Heart left ventricle (tissue), 16 donors: ENCODE measurements at regions not wholly inside any gene's neighbourhood (a gene's known extent, or its start where the extent isn't known, plus 50 kb on each side); places are given as distances from the start of the nearest gene placed in this dataset.

ENCODE experiments used
- ATAC-seq, 4 donors: fragments of 200-7000 bp; cut with Tn5 transposase; one replicate each; pipeline ENCODE4 v1.9.1; 2020 to 2022; ENCODE audit warnings: moderate library complexity in 4 of 4, mild to moderate bottlenecking in 3 of 4, moderate number of reproducible peaks in 1 of 4
- DNase-seq, 5 donors: peaks; one replicate each; pipeline ENCODE4 v3.0.0-alpha.2; 2020
- H3K27ac ChIP-seq, 12 donors: fragments of 200-600 bp; sonication (generic) in 4 of 12; one replicate each; pipeline versions ENCODE4 v1.5.0 to v1.8.0; 2016 to 2022; ENCODE audit warnings: mild to moderate bottlenecking in 2 of 12
- H3K27me3 ChIP-seq, 9 donors: fragments of 200-600 bp; sonication (generic) in 2 of 9; one replicate each; pipeline versions ENCODE4 v1.5.1 to v1.8.0; 2016 to 2022; ENCODE audit warnings: mild to moderate bottlenecking in 3 of 9
- H3K36me3 ChIP-seq, 9 donors: fragments of 200-600 bp; sonication (generic) in 2 of 9; one replicate each; pipeline versions ENCODE4 v1.5.0 to v1.8.0; 2018 to 2022; ENCODE audit warnings: mild to moderate bottlenecking in 2 of 9
- H3K4me1 ChIP-seq, 12 donors: fragments of 200-600 bp; sonication (generic) in 4 of 12; one replicate each; pipeline versions ENCODE4 v1.5.0 to v1.8.0; 2016 to 2022; ENCODE audit warnings: mild to moderate bottlenecking in 3 of 12
- H3K4me3 ChIP-seq, 12 donors: fragments of 200-600 bp; sonication (generic) in 4 of 12; one replicate each; pipeline versions ENCODE4 v1.5.0 to v1.8.0; 2017 to 2022; ENCODE audit warnings: mild to moderate bottlenecking in 9 of 12, moderate library complexity in 4 of 12
- H3K9me3 ChIP-seq, 12 donors: fragments of 200-600 bp; sonication (generic) in 4 of 12; one replicate each; pipeline versions ENCODE4 v1.5.0 to v1.8.0; 2016 to 2022; ENCODE audit warnings: mild to moderate bottlenecking in 1 of 12
- POLR2A ChIP-seq, 2 donors: fragments of 450-650 bp; IDR thresholded peaks; one replicate each; pipeline ENCODE4 v1.6.1; 2017; ENCODE audit warnings: antibody characterized with exemption in 2 of 2, mild to moderate bottlenecking in 2 of 2, moderate library complexity in 2 of 2
- WGBS, 4 donors: extraction: QIAGEN DNeasy Blood & Tissue Kit in 2 of 4; methylation state at CpG; one replicate each; pipeline versions ENCODE4 v1.1.5 to v1.1.7; 2013 to 2018; 5-methylcytosine and 5-hydroxymethylcytosine counted together
- intact Hi-C, 10 donors: fragments of 100-400 bp; cut with DNase I; formaldehyde crosslinking; loops; one replicate each; pipeline versions ENCODE4 v1.11.1 to v1.14.2; 2022
- TF ChIP-seq, protein P1 (sequence below), 12 donors: fragments of 200-600 bp; sonication (generic) in 4 of 12; IDR thresholded peaks; one replicate each; pipeline versions ENCODE4 v1.5.0 to v1.8.0; 2018 to 2022; ENCODE audit warnings: antibody characterized with exemption in 12 of 12, mild to moderate bottlenecking in 5 of 12
- donor health status: ischemic (EF 13 %, LVEDD 7.1; RV severe dilation, severe dysfunction).
- donor health status: healthy with polysubstance abuse.
- donor health status: DM: no; HTN: yes; CAD: no.
- donor health status: DM: no; HTN: no; CAD: no.
- donor health status: ischemic (EF 25% LVEDD 6.9; RV normal size, moderate dysfunction).
- donor health status: ischemic (EF 25% LVEDD 5.7; RV mildly dilated, moderate dysfunction).
- donor health status: healthy.
- donor health status: DM: yes; HTN: yes; CAD: no.
- donor health status: ischemic (EF 35%, LVEDD 5.7; RV mildly dilated, moderate dysfunction).
- donor health status: nonischemic (EF 11% LVEDD 7.7; RV severe dilation, severe dysfunction).
- donor health status: DM: yes; HTN: yes; CAD: no.
- donor health status: PGD.
- donor health status: ischemic (EF 29% LVEDD 5.4; RV normal size, mild dysfunction).
- donor health status: nonischemic (EF 23%, LVEDD 6.1; RV moderate dilation, normal function).

DNA sequence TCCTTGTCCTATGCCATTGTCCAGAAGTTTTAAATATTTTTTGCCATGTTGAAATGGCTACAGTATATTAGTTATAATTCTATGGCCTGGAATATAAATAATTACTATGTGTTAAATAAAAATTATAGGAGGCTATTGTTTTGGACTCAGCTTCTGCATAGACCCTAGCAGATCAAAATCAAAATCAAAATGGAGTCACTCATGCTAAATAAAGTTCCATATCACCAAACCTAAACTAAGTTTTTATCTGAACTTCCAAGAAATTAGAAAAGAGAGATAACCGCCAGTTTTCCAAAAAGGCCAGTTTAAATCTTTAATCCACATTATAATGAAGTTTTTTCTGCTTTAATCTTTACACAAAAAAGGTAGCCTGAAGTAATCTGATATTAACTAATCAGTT is 227.8 kb upstream of the P2RY1 start:
- intact Hi-C loops = no loop called here
- WGBS, 4 donors = 95 to 97% (median 96%) methylated on average over 1 of the region's 1 CpG
- H3K4me1 ChIP-seq = peaks cover 0 to 14% (median 0%) of the 10 kb centered on the region in 12 donors
- H3K27me3 ChIP-seq = no peaks in the 10 kb centered on the region
- H3K9me3 ChIP-seq = peaks cover 0 to 16% (median 6%) of the 10 kb centered on the region in 12 donors
- no peak for TF ChIP-seq POLR2A (IDR thresholded peaks at IDR 0.05)
- TF ChIP-seq, protein P1, sequence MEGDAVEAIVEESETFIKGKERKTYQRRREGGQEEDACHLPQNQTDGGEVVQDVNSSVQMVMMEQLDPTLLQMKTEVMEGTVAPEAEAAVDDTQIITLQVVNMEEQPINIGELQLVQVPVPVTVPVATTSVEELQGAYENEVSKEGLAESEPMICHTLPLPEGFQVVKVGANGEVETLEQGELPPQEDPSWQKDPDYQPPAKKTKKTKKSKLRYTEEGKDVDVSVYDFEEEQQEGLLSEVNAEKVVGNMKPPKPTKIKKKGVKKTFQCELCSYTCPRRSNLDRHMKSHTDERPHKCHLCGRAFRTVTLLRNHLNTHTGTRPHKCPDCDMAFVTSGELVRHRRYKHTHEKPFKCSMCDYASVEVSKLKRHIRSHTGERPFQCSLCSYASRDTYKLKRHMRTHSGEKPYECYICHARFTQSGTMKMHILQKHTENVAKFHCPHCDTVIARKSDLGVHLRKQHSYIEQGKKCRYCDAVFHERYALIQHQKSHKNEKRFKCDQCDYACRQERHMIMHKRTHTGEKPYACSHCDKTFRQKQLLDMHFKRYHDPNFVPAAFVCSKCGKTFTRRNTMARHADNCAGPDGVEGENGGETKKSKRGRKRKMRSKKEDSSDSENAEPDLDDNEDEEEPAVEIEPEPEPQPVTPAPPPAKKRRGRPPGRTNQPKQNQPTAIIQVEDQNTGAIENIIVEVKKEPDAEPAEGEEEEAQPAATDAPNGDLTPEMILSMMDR (IDR thresholded peaks at IDR 0.05) = no peak
- DNase-seq (no peak), ATAC-seq (no peak)
- no peaks in the 10 kb centered on the region for H3K36me3 ChIP-seq
- no peak overlapping the region for H3K27ac ChIP-seq
- H3K4me3 ChIP-seq = no peak overlapping the region

DNA sequence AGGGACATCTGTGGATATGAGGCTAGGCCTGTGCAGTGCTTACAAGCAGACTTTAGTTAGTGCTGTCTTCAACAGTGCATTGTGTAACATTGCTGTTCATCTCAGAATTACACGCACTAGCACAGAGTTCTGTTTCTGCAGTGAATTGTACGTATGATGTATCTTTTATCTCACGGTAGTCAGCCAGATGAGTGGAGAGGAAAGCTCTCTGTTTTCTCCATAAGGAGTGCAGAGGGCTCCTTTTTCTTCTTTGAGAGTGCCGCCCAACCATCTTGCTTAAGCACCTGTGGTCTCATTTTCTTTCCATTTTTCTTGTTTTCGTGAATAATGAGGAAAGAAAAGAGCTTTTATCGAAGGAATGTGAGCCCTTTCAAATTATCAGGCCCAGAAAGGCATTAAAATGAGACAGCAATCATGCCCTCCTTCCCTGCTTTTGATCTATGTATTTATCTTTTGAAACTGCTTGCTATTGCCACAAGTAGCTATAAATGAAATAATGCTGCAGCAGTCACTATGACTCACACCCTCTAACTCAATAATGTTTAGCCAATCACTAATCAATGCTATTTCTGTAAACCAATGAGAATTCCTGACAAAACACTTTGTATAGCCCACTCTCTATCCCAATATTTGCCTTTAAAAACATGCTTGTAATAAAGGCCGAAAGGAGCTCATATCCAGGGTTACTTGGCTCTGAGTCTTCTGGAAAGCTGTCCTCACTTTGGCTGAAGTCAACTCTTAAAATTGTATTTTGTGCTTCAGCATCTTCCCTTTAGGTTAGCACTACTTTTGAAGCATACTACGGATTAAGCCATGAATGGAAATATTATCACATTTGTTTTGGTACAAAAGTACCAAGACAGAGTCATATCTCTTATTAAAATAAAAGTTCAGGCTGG is 226.0 kb upstream of the P2RY1 start:
- peaks cover 0 to 10% (median 3%) of the 10 kb centered on the region in 12 donors for H3K9me3 ChIP-seq
- no peak overlapping the region for H3K27ac ChIP-seq
- no peaks in the 10 kb centered on the region for H3K36me3 ChIP-seq
- ATAC-seq (no peak), DNase-seq (no peak)
- 87 to 93% (median 90%) methylated on average over 8 of the region's 8 CpGs for WGBS, 4 donors
- no peak overlapping the region for H3K4me3 ChIP-seq
- peaks cover 0 to 18% (median 0%) of the 10 kb centered on the region in 12 donors for H3K4me1 ChIP-seq
- intact Hi-C loops = no loop called here
- TF ChIP-seq POLR2A (IDR thresholded peaks at IDR 0.05) = no peak
- TF ChIP-seq, protein P1 (IDR thresholded peaks at IDR 0.05) = no peak
- no peaks in the 10 kb centered on the region for H3K27me3 ChIP-seq

DNA sequence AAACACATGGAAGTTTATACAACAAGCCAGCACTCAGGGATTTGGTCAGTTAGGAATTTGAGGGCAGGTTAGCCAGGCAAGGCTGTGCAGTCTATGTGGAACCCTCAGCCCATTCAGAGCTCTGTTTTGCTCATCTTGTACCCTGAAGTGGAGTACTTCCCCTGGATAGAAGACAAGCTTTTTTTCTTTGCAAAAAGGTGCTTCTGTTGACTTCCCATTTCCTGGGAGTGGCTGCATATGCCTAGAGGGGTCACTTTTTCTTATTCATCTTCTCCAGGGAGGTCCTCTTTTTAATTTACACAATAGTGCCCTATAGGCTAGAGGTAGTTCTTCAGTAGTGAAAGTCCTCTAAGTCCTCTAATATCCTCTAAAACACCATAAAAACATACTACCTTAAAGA is 225.0 kb upstream of the P2RY1 start:
- ATAC-seq (no peak), DNase-seq (no peak)
- Histone ChIP-seq H3K9me3 (peaks cover 0 to under 1% (median 0%) of the 10 kb centered on the region in 12 donors), H3K4me3 (no peak overlapping the region), H3K27me3 (no peaks in the 10 kb centered on the region), H3K27ac (no peak overlapping the region), H3K36me3 (no peaks in the 10 kb centered on the region), H3K4me1 (peaks cover 0 to 22% (median 0%) of the 10 kb centered on the region in 12 donors)
- TF ChIP-seq, protein P1 (IDR thresholded peaks at IDR 0.05) = no peak
- TF ChIP-seq POLR2A (IDR thresholded peaks at IDR 0.05) = no peak
- intact Hi-C loops = no loop called here

DNA sequence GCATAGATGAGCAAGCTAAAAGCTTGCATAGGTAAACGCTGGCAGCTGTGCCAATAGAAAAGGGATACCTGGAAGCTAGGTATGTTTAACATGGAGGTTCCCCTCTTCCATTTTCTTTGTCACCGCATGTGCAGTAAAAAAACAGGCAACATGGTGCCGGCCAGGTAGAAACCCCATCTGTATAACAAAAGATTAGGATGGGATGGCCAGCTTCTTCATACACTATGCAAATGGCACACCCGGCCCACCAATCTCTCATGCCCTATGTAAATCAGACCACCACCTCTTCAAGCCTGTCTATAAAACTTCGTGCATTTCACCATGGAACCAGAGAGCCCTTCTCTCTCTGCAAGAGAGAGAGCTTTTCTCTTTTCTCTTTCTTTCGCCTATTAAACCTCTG is 224.3 kb upstream of the P2RY1 start:
- 91 to 93% (median 92%) methylated on average over 6 of the region's 6 CpGs for WGBS, 4 donors

More for the DNA sequence above, 224.3 kb upstream of the P2RY1 start:
- no peaks in the 10 kb centered on the region for H3K36me3 ChIP-seq
- H3K27me3 ChIP-seq = no peaks in the 10 kb centered on the region
- intact Hi-C loops = no loop called here
- ATAC-seq = no peak
- H3K4me1 ChIP-seq = peaks cover 0 to 22% (median 0%) of the 10 kb centered on the region in 12 donors
- no peak overlapping the region for H3K4me3 ChIP-seq
- no peak overlapping the region for H3K27ac ChIP-seq
- H3K9me3 ChIP-seq = no peaks in the 10 kb centered on the region
- no peak for TF ChIP-seq POLR2A (IDR thresholded peaks at IDR 0.05)
- TF ChIP-seq, protein P1 (IDR thresholded peaks at IDR 0.05) = no peak
- no peak for DNase-seq
